ENCODE measurements at regions not wholly inside any gene's neighbourhood (a gene's known extent, or its start where the extent isn't known, plus 50 kb on each side); places are given as distances from the start of the nearest gene placed in this dataset.

GRCh38 chr12:5210179-5210922 is 166.7 kb downstream of the KCNA5 start:
- Histone ChIP-seq H2AFZ (ENCODE audit: low read length) (no peak overlapping the region), H3K79me2 (ENCODE audit: insufficient read depth, low read length) (no peaks in the 10 kb centered on the region), H3K27ac (ENCODE audit: low read depth, low read length) (no peak overlapping the region), H3K9me3 (ENCODE audit: low read depth, low read length) (no peaks in the 10 kb centered on the region), H3K4me2 (ENCODE audit: insufficient read depth, low read length) (no peak overlapping the region), H4K20me1 (ENCODE audit: insufficient read depth, low read length) (no peaks in the 10 kb centered on the region), H3K27me3 (ENCODE audit: insufficient read depth, low read length) (no peaks in the 10 kb centered on the region), H3K36me3 (ENCODE audit: insufficient read depth, low read length) (no peaks in the 10 kb centered on the region), H3K4me3 (ENCODE audit: insufficient read depth, low read length) (no peak overlapping the region), H3K4me1 (ENCODE audit: insufficient read depth, low read length) (no peaks in the 10 kb centered on the region)
- no peak for DNase-seq (ENCODE audit: insufficient read length, low spot score, missing footprints)
- TF ChIP-seq CTCF (IDR thresholded peaks at IDR 0.05; ENCODE audit: extremely low read depth, low read depth, low read length), result no peak

GRCh38 chr12:5210923-5211290 is 167.2 kb downstream of the KCNA5 start:
- no peaks in the 10 kb centered on the region for H3K79me2 ChIP-seq (ENCODE audit: insufficient read depth, low read length)
- H3K27ac ChIP-seq (ENCODE audit: low read depth, low read length), result no peak overlapping the region
- H4K20me1 ChIP-seq (ENCODE audit: insufficient read depth, low read length), result no peaks in the 10 kb centered on the region
- no peak for DNase-seq (ENCODE audit: insufficient read length, low spot score, missing footprints)
- no peak overlapping the region for H3K4me3 ChIP-seq (ENCODE audit: insufficient read depth, low read length)
- no peak overlapping the region for H2AFZ ChIP-seq (ENCODE audit: low read length)
- no peaks in the 10 kb centered on the region for H3K4me1 ChIP-seq (ENCODE audit: insufficient read depth, low read length)
- H3K9me3 ChIP-seq (ENCODE audit: low read depth, low read length), result no peaks in the 10 kb centered on the region
- no peaks in the 10 kb centered on the region for H3K27me3 ChIP-seq (ENCODE audit: insufficient read depth, low read length)
- no peak overlapping the region for H3K4me2 ChIP-seq (ENCODE audit: insufficient read depth, low read length)
- H3K36me3 ChIP-seq (ENCODE audit: insufficient read depth, low read length), result no peaks in the 10 kb centered on the region
- no peak for TF ChIP-seq CTCF (IDR thresholded peaks at IDR 0.05; ENCODE audit: extremely low read depth, low read depth, low read length)

- DNase-seq (ENCODE audit: insufficient read length, low spot score, missing footprints), result no peak
- no peaks in the 10 kb centered on the region for H3K79me2 ChIP-seq (ENCODE audit: insufficient read depth, low read length)
- H3K4me1 ChIP-seq (ENCODE audit: insufficient read depth, low read length), result no peaks in the 10 kb centered on the region
- H3K4me2 ChIP-seq (ENCODE audit: insufficient read depth, low read length), result no peak overlapping the region
- H3K27me3 ChIP-seq (ENCODE audit: insufficient read depth, low read length), result no peaks in the 10 kb centered on the region
- no peak overlapping the region for H2AFZ ChIP-seq (ENCODE audit: low read length)
- no peak overlapping the region for H3K27ac ChIP-seq (ENCODE audit: low read depth, low read length)
- H3K9me3 ChIP-seq (ENCODE audit: low read depth, low read length), result no peaks in the 10 kb centered on the region
- H3K36me3 ChIP-seq (ENCODE audit: insufficient read depth, low read length), result no peaks in the 10 kb centered on the region
- no peaks in the 10 kb centered on the region for H4K20me1 ChIP-seq (ENCODE audit: insufficient read depth, low read length)
- H3K4me3 ChIP-seq (ENCODE audit: insufficient read depth, low read length), result no peak overlapping the region
- no peak for TF ChIP-seq CTCF (IDR thresholded peaks at IDR 0.05; ENCODE audit: extremely low read depth, low read depth, low read length)
These were observed 169.7 kb downstream of the KCNA5 start for GRCh38 chr12:5213336-5213735.

- no peaks in the 10 kb centered on the region for H3K9me3 ChIP-seq (ENCODE audit: low read depth, low read length)
- no peak for TF ChIP-seq CTCF (IDR thresholded peaks at IDR 0.05; ENCODE audit: extremely low read depth, low read depth, low read length)
- H4K20me1 ChIP-seq (ENCODE audit: insufficient read depth, low read length), result no peaks in the 10 kb centered on the region
- no peaks in the 10 kb centered on the region for H3K79me2 ChIP-seq (ENCODE audit: insufficient read depth, low read length)
- H2AFZ ChIP-seq (ENCODE audit: low read length), result no peak overlapping the region
- no peak overlapping the region for H3K27ac ChIP-seq (ENCODE audit: low read depth, low read length)
- DNase-seq (ENCODE audit: insufficient read length, low spot score, missing footprints), result no peak
- no peak overlapping the region for H3K4me2 ChIP-seq (ENCODE audit: insufficient read depth, low read length)
- no peak overlapping the region for H3K4me3 ChIP-seq (ENCODE audit: insufficient read depth, low read length)
- no peaks in the 10 kb centered on the region for H3K27me3 ChIP-seq (ENCODE audit: insufficient read depth, low read length)
- H3K36me3 ChIP-seq (ENCODE audit: insufficient read depth, low read length), result no peaks in the 10 kb centered on the region
- no peaks in the 10 kb centered on the region for H3K4me1 ChIP-seq (ENCODE audit: insufficient read depth, low read length)
These were observed 170.3 kb downstream of the KCNA5 start for GRCh38 chr12:5213990-5214389.

Data from osteoblast (primary cell).